Loucy (cell line): ENCODE measurements at regions not wholly inside any gene's neighbourhood (a gene's known extent, or its start where the extent isn't known, plus 50 kb on each side); places are given as distances from the start of the nearest gene placed in this dataset.

Experiments
- H2AFZ ChIP-seq: fragments of 200-600 bp; sonication (generic); 2 replicates; pipeline ENCODE4 v1.6.0; 2016; ENCODE audit warnings: antibody characterized with exemption, mild to moderate bottlenecking, low read length, moderate library complexity
- H3F3A ChIP-seq: fragments of 200-600 bp; 2 replicates; pipeline ENCODE4 v1.6.0; 2016; ENCODE audit warnings: antibody characterized with exemption, low read depth, mild to moderate bottlenecking
- H3K27me3 ChIP-seq: fragments of 200-600 bp; sonication (generic); 2 replicates; pipeline ENCODE4 v1.6.1; 2014; ENCODE audit warnings: low read length, mild to moderate bottlenecking; ENCODE audit not compliant: insufficient read depth, poor library complexity, severe bottlenecking
- H3K36me3 ChIP-seq: fragments of 200-600 bp; sonication (generic); 2 replicates; pipeline ENCODE4 v1.6.1; 2016; ENCODE audit warnings: low read length; ENCODE audit not compliant: insufficient read depth
- H3K4me1 ChIP-seq: fragments of 200-600 bp; sonication (generic); 2 replicates; pipeline ENCODE4 v1.5.1; 2014; ENCODE audit warnings: low read length, mild to moderate bottlenecking; ENCODE audit not compliant: insufficient read depth, poor library complexity, severe bottlenecking
- H3K4me2 ChIP-seq: fragments of 200-600 bp; sonication (generic); 2 replicates; pipeline ENCODE4 v1.6.0; 2014; ENCODE audit warnings: antibody characterized with exemption, low read length, low read depth, mild to moderate bottlenecking; ENCODE audit not compliant: poor library complexity, severe bottlenecking
- H3K4me3 ChIP-seq: fragments of 200-600 bp; sonication (generic); 2 replicates; pipeline ENCODE4 v1.5.1; 2014; ENCODE audit warnings: low read length, mild to moderate bottlenecking, mixed read lengths; ENCODE audit not compliant: poor library complexity, severe bottlenecking
- H3K79me2 ChIP-seq: fragments of 200-600 bp; sonication (generic); 2 replicates; pipeline ENCODE4 v1.6.1; 2014; ENCODE audit warnings: low read length; ENCODE audit not compliant: insufficient read depth
- H3K9ac ChIP-seq: fragments of 200-600 bp; sonication (generic); 2 replicates; pipeline ENCODE4 v1.6.0; 2014; ENCODE audit warnings: mild to moderate bottlenecking, low read depth, low read length, moderate library complexity; ENCODE audit not compliant: poor library complexity, severe bottlenecking
- H3K9me2 ChIP-seq: fragments of 200-600 bp; sonication (generic); replicated peaks from 2 replicates; pipeline ENCODE4 v1.6.1; 2016; ENCODE audit warnings: low read depth, low read length, mixed read lengths
- H3K9me3 ChIP-seq: fragments of 200-600 bp; sonication (generic); 2 replicates; pipeline ENCODE4 v1.6.1; 2014; ENCODE audit warnings: mild to moderate bottlenecking, antibody characterized with exemption, low read length, low read depth; ENCODE audit not compliant: insufficient read depth
- H4K20me1 ChIP-seq: fragments of 200-600 bp; sonication (generic); 2 replicates; pipeline ENCODE4 v1.6.0; 2014; ENCODE audit warnings: antibody characterized with exemption, low read length, mild to moderate bottlenecking; ENCODE audit not compliant: insufficient read depth, poor library complexity, severe bottlenecking
- EZH2phosphoT487 ChIP-seq: fragments of 200-600 bp; IDR thresholded peaks from 2 replicates; pipeline ENCODE4 v1.6.1; 2018; ENCODE audit warnings: antibody characterized with exemption, mild to moderate bottlenecking, moderate library complexity, borderline replicate concordance
- TF ChIP-seq, protein P1 (sequence below): fragments of 200-600 bp; sonication (generic); conservative IDR thresholded peaks from 2 replicates; pipeline ENCODE4 v1.5.1; 2014; ENCODE audit warnings: mild to moderate bottlenecking, antibody characterized with exemption, low read length

DNA sequence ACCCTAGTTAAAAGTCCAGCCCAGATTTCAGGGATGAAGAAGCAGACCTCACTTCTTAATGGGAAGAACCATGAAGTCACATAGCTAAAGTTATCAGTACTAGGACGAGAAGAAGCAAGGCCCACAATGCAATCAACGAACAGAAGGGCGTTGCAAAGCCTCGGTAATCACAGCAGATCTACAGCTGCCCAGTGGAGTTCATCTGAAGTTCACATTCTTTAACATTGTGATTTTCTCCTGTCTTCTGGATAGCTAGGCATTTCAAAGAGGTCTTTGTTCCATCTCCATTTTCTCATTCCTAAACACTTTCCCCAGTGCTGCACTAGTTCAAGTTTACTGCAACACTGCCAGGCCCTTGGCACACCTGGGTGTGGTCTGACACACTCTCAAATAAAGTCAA is 226.7 kb upstream of the N4BP1 start:
- Histone ChIP-seq H3K9me3 (no peaks in the 10 kb centered on the region), H3K27me3 (no peaks in the 10 kb centered on the region), H2AFZ (no peak overlapping the region), H3F3A (no peaks in the 10 kb centered on the region), H3K36me3 (no peaks in the 10 kb centered on the region), H3K79me2 (no peaks in the 10 kb centered on the region), H3K9me2 (no peaks in the 10 kb centered on the region), H3K4me1 (no peaks in the 10 kb centered on the region), H4K20me1 (no peaks in the 10 kb centered on the region), H3K4me2 (no peak overlapping the region), H3K9ac (no peak overlapping the region), H3K4me3 (no peak overlapping the region)
- TF ChIP-seq, protein P1, sequence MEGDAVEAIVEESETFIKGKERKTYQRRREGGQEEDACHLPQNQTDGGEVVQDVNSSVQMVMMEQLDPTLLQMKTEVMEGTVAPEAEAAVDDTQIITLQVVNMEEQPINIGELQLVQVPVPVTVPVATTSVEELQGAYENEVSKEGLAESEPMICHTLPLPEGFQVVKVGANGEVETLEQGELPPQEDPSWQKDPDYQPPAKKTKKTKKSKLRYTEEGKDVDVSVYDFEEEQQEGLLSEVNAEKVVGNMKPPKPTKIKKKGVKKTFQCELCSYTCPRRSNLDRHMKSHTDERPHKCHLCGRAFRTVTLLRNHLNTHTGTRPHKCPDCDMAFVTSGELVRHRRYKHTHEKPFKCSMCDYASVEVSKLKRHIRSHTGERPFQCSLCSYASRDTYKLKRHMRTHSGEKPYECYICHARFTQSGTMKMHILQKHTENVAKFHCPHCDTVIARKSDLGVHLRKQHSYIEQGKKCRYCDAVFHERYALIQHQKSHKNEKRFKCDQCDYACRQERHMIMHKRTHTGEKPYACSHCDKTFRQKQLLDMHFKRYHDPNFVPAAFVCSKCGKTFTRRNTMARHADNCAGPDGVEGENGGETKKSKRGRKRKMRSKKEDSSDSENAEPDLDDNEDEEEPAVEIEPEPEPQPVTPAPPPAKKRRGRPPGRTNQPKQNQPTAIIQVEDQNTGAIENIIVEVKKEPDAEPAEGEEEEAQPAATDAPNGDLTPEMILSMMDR, result no peak
- TF ChIP-seq EZH2phosphoT487, result no peak

DNA sequence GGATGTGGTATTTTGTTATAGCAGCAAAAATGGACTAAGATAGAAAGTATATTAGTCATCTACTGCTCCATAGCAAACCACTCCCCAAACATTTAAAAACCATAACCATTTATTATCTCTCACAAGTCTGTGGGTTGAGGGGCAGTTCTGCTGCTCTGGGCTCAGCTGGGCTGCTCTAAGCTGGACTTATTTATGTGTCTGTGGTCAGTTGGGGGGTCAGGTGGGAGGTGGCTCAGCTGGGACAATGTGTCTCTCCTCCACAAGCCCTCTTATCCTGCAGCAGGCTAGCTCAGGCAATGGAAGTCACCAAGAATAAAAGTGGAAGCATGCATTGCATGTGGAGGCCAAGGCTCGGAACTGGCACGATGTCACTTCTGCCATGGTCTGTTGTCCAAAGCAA is 226.1 kb upstream of the N4BP1 start:
- TF ChIP-seq EZH2phosphoT487, result no peak
- TF ChIP-seq, protein P1, result no peak
- Histone ChIP-seq H3K79me2 (no peaks in the 10 kb centered on the region), H3K36me3 (no peaks in the 10 kb centered on the region), H3K4me3 (no peak overlapping the region), H3K4me2 (no peak overlapping the region), H2AFZ (no peak overlapping the region), H3K4me1 (no peaks in the 10 kb centered on the region), H3F3A (no peaks in the 10 kb centered on the region), H3K9ac (no peak overlapping the region), H3K9me3 (no peaks in the 10 kb centered on the region), H3K27me3 (no peaks in the 10 kb centered on the region), H3K9me2 (no peaks in the 10 kb centered on the region), H4K20me1 (no peaks in the 10 kb centered on the region)

DNA sequence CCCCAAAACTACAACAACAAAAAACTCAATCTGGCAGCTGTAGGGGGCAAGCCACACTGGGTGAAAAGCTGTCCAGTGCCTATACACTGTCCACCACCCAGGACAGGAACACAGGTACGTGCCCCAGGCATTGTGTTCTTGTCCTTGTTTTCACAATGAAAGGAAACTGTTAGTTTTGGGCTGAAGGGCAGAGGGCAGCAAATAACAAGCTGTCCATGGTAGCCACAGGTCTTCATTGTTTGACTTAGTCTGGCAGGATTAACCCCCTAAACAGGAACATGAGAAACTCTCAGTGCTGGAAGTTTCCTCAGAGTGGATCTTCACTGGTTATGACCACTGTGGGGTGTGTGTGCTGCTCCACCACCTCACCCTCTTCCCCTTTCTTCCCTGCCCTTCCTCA is 224.6 kb upstream of the N4BP1 start:
- Histone ChIP-seq H3K9me3 (no peaks in the 10 kb centered on the region), H3K4me2 (no peak overlapping the region), H4K20me1 (no peaks in the 10 kb centered on the region), H3K27me3 (no peaks in the 10 kb centered on the region), H3K4me3 (no peak overlapping the region), H3K9ac (no peak overlapping the region), H3K9me2 (no peaks in the 10 kb centered on the region), H3K36me3 (no peaks in the 10 kb centered on the region), H3F3A (no peaks in the 10 kb centered on the region), H3K4me1 (no peaks in the 10 kb centered on the region), H2AFZ (no peak overlapping the region), H3K79me2 (no peaks in the 10 kb centered on the region)
- TF ChIP-seq EZH2phosphoT487, result no peak
- TF ChIP-seq, protein P1, result no peak
